Right atrium auricular region (tissue), 2 donors: ENCODE measurements at regions not wholly inside any gene's neighbourhood (a gene's known extent, or its start where the extent isn't known, plus 50 kb on each side); places are given as distances from the start of the nearest gene placed in this dataset.
A peak's percentile ranks its signal among the peaks of the same experiment; 100 is the strongest.
"Not testable (repeated sequence)": the region's sequence is repeated elsewhere in the genome, so short reads cannot be mapped to it uniquely, and the experiment has no call there.

Experiments
- DNase-seq: peaks from one replicate; pipeline ENCODE4 v3.0.0-alpha.2; 2019; ENCODE audit warnings: low spot score
- H3K27ac ChIP-seq, 2 donors: fragments of 200-600 bp; sonication (generic); 1 replicate in 1 of 2; 2 replicates in 1 of 2; pipeline ENCODE4 v1.5.1; 2016 to 2019
- H3K27me3 ChIP-seq, 2 donors: fragments of 200-600 bp; sonication (generic); one replicate each; pipeline versions ENCODE4 v1.5.1 to v1.6.0; 2017 to 2019
- H3K36me3 ChIP-seq: fragments of 200-600 bp; sonication (generic); one replicate; pipeline ENCODE4 v1.5.1; 2016
- H3K4me1 ChIP-seq, 2 donors: fragments of 200-600 bp; sonication (generic); one replicate each; pipeline versions ENCODE4 v1.5.1 to v1.6.0; 2017 to 2019
- H3K4me3 ChIP-seq, 2 donors: fragments of 200-600 bp; sonication (generic); 1 replicate in 1 of 2; 2 replicates in 1 of 2; pipeline ENCODE4 v1.5.1; 2017 to 2019; ENCODE audit warnings: mild to moderate bottlenecking in 1 of 2, moderate library complexity in 1 of 2
- H3K9me3 ChIP-seq, 2 donors: fragments of 200-600 bp; sonication (generic); one replicate each; pipeline ENCODE4 v1.5.1; 2019
- TF ChIP-seq, protein P1 (sequence below), 2 donors: fragments of 200-600 bp; sonication (generic); IDR thresholded peaks; one replicate each; pipeline ENCODE4 v1.5.1; 2019; ENCODE audit warnings: antibody characterized with exemption in 2 of 2

GRCh38 chr2:22981785-22982184 lies 403.2 kb upstream of the KLHL29 start:
- Histone ChIP-seq H3K27me3 (no peaks in the 10 kb centered on the region), H3K4me3 (no peak overlapping the region), H3K9me3 (no peaks in the 10 kb centered on the region), H3K36me3 (no peaks in the 10 kb centered on the region), H3K27ac (no peak overlapping the region), H3K4me1 (no peaks in the 10 kb centered on the region)
- TF ChIP-seq, protein P1, sequence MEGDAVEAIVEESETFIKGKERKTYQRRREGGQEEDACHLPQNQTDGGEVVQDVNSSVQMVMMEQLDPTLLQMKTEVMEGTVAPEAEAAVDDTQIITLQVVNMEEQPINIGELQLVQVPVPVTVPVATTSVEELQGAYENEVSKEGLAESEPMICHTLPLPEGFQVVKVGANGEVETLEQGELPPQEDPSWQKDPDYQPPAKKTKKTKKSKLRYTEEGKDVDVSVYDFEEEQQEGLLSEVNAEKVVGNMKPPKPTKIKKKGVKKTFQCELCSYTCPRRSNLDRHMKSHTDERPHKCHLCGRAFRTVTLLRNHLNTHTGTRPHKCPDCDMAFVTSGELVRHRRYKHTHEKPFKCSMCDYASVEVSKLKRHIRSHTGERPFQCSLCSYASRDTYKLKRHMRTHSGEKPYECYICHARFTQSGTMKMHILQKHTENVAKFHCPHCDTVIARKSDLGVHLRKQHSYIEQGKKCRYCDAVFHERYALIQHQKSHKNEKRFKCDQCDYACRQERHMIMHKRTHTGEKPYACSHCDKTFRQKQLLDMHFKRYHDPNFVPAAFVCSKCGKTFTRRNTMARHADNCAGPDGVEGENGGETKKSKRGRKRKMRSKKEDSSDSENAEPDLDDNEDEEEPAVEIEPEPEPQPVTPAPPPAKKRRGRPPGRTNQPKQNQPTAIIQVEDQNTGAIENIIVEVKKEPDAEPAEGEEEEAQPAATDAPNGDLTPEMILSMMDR (IDR thresholded peaks at IDR 0.05), result no peak
- DNase-seq, result no peak

GRCh38 chr2:22984152-22984551 lies 400.8 kb upstream of the KLHL29 start:
- not testable (repeated sequence) for H3K27me3 ChIP-seq, DNase-seq, H3K9me3 ChIP-seq, H3K4me1 ChIP-seq, H3K27ac ChIP-seq, H3K4me3 ChIP-seq, H3K36me3 ChIP-seq

GRCh38 chr2:22990246-22990645 lies 394.7 kb upstream of the KLHL29 start:
- H3K4me1 ChIP-seq, result no peaks in the 10 kb centered on the region
- no peaks in the 10 kb centered on the region for H3K27me3 ChIP-seq
- H3K36me3 ChIP-seq, result no peaks in the 10 kb centered on the region
- no peak overlapping the region for H3K4me3 ChIP-seq
- DNase-seq, result no peak
- TF ChIP-seq, protein P1 (IDR thresholded peaks at IDR 0.05), result no peak
- no peak overlapping the region for H3K27ac ChIP-seq
- no peaks in the 10 kb centered on the region for H3K9me3 ChIP-seq

DNA sequence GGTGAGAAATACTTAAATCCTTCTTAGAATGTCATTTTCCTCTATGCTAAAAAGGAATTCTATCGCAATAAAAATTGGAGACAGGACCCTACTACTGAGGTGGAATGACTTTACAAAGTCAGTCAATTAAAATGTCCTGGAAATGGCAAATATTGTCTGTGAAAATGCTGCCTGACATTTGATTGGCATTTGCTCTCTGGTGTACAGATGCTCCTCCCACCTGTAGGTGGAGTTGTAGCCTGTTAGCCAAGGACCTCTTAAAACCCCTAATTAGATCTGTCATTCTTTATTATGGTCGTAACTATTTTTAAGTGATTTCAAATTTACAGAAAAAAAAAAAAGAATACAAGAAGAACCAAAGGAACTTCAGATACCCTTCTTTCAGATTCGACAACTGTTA lies 393.1 kb upstream of the KLHL29 start:
- Histone ChIP-seq H3K27ac (no peak overlapping the region), H3K4me3 (no peak overlapping the region), H3K9me3 (no peaks in the 10 kb centered on the region), H3K36me3 (no peaks in the 10 kb centered on the region), H3K4me1 (no peaks in the 10 kb centered on the region), H3K27me3 (no peaks in the 10 kb centered on the region)
- DNase-seq, result no peak
- TF ChIP-seq, protein P1 (IDR thresholded peaks at IDR 0.05), result peak in 1 of 2 donors; percentile 42

DNA sequence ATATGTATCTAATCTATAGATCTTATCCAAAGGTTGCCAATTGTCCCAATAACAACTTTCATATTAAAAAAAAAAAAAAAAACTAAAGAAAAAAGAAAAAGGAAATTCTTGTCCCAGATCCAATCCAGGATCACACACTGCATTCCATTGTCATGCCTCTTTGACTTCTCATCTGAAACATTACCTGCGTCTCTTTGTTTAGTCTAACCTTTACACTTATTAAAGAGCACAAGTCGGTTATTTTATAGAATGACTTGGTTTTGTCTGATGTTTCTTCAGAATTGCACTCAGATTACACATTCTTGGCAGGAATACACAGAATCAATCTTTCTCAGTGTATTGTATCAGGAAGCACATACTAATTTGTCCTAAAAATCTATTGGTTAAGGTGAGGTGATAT lies 392.5 kb upstream of the KLHL29 start:
- Histone ChIP-seq H3K4me3 (no peak overlapping the region), H3K27ac (no peak overlapping the region), H3K4me1 (no peaks in the 10 kb centered on the region), H3K36me3 (no peaks in the 10 kb centered on the region), H3K9me3 (no peaks in the 10 kb centered on the region), H3K27me3 (no peaks in the 10 kb centered on the region)
- TF ChIP-seq, protein P1 (IDR thresholded peaks at IDR 0.05), result no peak
- DNase-seq, result no peak

DNA sequence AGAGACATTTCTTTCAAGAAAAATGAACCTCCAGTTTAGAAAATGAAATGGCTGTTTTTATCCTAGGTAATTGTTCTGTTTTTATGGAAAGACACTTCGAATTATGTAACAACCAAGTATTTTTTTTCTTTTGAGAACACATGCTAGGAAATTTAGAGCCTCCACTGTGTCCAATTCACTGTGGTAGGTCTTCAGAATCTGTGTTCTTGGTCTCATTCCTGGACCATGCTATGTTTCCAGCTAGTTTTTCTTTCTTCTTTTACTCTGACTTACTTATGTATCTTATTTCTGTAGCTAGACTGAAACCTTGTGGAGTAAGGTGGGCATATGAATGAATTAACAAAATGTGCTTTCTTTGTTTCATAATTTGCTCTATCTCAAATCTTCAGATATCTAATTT lies 391.7 kb upstream of the KLHL29 start:
- Histone ChIP-seq H3K4me1 (no peaks in the 10 kb centered on the region), H3K36me3 (no peaks in the 10 kb centered on the region), H3K4me3 (no peak overlapping the region), H3K9me3 (no peaks in the 10 kb centered on the region), H3K27me3 (no peaks in the 10 kb centered on the region), H3K27ac (no peak overlapping the region)
- TF ChIP-seq, protein P1 (IDR thresholded peaks at IDR 0.05), result no peak
- no peak for DNase-seq
